SU-DHL-6 (cell line): ENCODE measurements at regions not wholly inside any gene's neighbourhood (a gene's known extent, or its start where the extent isn't known, plus 50 kb on each side); places are given as distances from the start of the nearest gene placed in this dataset.

Experiments used
- EZH2phosphoT487 ChIP-seq: fragments of 200-600 bp; sonication (generic), shearing (Covaris generic); conservative IDR thresholded peaks from 2 replicates; pipeline ENCODE4 v1.6.1; 2018; ENCODE audit warnings: mild to moderate bottlenecking, antibody characterized with exemption, low read length, moderate library complexity, mixed read lengths
- TF ChIP-seq, protein P1 (sequence below): fragments of 200-600 bp; sonication (generic); IDR thresholded peaks from one replicate; pipeline ENCODE4 v1.5.1; 2017; ENCODE audit warnings: antibody characterized with exemption, mild to moderate bottlenecking, low read length, moderate library complexity; ENCODE audit not compliant: insufficient read depth, poor library complexity, severe bottlenecking

DNA sequence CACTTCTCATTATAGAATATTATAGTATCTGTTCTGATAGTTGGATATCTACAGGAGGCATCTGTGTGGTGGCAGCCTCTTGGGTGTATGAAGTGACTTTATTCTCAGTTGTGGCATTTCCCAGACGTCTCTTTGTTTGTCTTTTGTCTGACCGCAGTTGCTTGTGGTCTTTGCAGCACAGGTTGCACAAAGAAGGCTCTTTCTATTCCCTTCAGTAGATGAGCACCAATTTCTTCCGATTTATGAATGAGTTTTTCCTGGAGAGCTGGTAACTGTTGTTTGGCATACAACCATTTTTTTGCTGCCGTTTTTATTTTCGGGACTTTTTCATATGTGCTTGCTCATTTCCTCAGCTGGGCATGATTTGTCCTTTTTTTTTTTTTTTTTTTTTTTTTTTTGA lies 56.4 kb upstream of the MYO10 start:
- TF ChIP-seq, protein P1, sequence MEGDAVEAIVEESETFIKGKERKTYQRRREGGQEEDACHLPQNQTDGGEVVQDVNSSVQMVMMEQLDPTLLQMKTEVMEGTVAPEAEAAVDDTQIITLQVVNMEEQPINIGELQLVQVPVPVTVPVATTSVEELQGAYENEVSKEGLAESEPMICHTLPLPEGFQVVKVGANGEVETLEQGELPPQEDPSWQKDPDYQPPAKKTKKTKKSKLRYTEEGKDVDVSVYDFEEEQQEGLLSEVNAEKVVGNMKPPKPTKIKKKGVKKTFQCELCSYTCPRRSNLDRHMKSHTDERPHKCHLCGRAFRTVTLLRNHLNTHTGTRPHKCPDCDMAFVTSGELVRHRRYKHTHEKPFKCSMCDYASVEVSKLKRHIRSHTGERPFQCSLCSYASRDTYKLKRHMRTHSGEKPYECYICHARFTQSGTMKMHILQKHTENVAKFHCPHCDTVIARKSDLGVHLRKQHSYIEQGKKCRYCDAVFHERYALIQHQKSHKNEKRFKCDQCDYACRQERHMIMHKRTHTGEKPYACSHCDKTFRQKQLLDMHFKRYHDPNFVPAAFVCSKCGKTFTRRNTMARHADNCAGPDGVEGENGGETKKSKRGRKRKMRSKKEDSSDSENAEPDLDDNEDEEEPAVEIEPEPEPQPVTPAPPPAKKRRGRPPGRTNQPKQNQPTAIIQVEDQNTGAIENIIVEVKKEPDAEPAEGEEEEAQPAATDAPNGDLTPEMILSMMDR = no peak
- TF ChIP-seq EZH2phosphoT487 = no peak
